Endothelial cell of umbilical vein (primary cell): ENCODE measurements at regions not wholly inside any gene's neighbourhood (a gene's known extent, or its start where the extent isn't known, plus 50 kb on each side); places are given as distances from the start of the nearest gene placed in this dataset.

Source experiments
- BruUV-seq: library from RNA; stranded (reverse); fragments of 400-500 nt; replicated peaks from 2 replicates; lab custom pipeline; 2021; lab: Mats Ljungman, UMichigan
- CTCF ChIA-PET: fragments of 300-600, 350-600 bp; sonication (Branson Sonifier 250); formaldehyde crosslinking; loops from one replicate; lab custom pipeline; 2021; ENCODE audit warnings: antibody characterized with exemption, inconsistent platforms; lab: Charles Lee
- POLR2A ChIA-PET: fragments of 300-600, 350-600 bp; sonication (Branson Sonifier 250); formaldehyde crosslinking; loops from one replicate; lab custom pipeline; 2021; ENCODE audit warnings: antibody characterized with exemption, inconsistent platforms; lab: Charles Lee
- DNase-seq: peaks from one replicate; pipeline ENCODE4 v3.0.0-alpha.2; 2011; ENCODE audit warnings: low read depth, low spot score
- FAIRE-seq: peaks from 2 replicates; lab custom pipeline; 2011; peaks lifted over from hg19 to GRCh38; lab: Jason Lieb, UNC
- H2AFZ ChIP-seq: 2 replicates; pipeline ENCODE4 v1.6.0; 2012; ENCODE audit warnings: low read depth, low read length, control low read depth, inconsistent platforms
- H3K27ac ChIP-seq: 2 replicates; pipeline ENCODE4 v1.5.1; 2011; ENCODE audit warnings: low read depth, mild to moderate bottlenecking, control low read depth, low read length, moderate library complexity; ENCODE audit not compliant: insufficient read depth
- H3K27me3 ChIP-seq, 2 experiments: 2 replicates each; pipeline versions ENCODE4 v1.6.0 to v1.6.1; 2011; ENCODE audit warnings: low read length in 2 of 2, mixed read lengths in 1 of 2; ENCODE audit not compliant: control insufficient read depth in 2 of 2, insufficient read depth in 2 of 2
- H3K36me3 ChIP-seq, 2 experiments: 2 replicates in 1 of 2; 3 replicates in 1 of 2; pipeline ENCODE4 v1.5.1; 2011; ENCODE audit warnings: low read length in 2 of 2, mild to moderate bottlenecking in 1 of 2, moderate library complexity in 1 of 2; ENCODE audit not compliant: control insufficient read depth in 2 of 2, insufficient read depth in 2 of 2; ENCODE audit errors: extremely low read depth in 1 of 2
- H3K4me1 ChIP-seq: 3 replicates; pipeline ENCODE4 v1.5.1; 2011; ENCODE audit warnings: mild to moderate bottlenecking, low read length; ENCODE audit not compliant: control insufficient read depth, insufficient read depth; ENCODE audit errors: extremely low read depth
- H3K4me2 ChIP-seq: 2 replicates; pipeline ENCODE4 v1.6.1; 2011; ENCODE audit warnings: low read length, control low read depth, mixed read lengths; ENCODE audit not compliant: insufficient read depth
- H3K4me3 ChIP-seq, 3 experiments: fragments of 200-600 bp in 1 of 3; sonication (generic), shearing (Covaris generic) in 1 of 3; replicated peaks in 1 of 3; 2 replicates each; pipeline ENCODE4 v1.5.1; 2011 to 2016; ENCODE audit warnings: control low read depth in 3 of 3, low read length in 3 of 3, mild to moderate bottlenecking in 2 of 3, inconsistent platforms in 1 of 3, low read depth in 1 of 3, moderate library complexity in 1 of 3; ENCODE audit not compliant: insufficient read depth in 1 of 3
- H3K79me2 ChIP-seq: 2 replicates; pipeline ENCODE4 v1.6.0; 2012; ENCODE audit warnings: low read length, inconsistent platforms; ENCODE audit not compliant: control insufficient read depth, insufficient read depth
- H3K9ac ChIP-seq: replicated peaks from 2 replicates; pipeline ENCODE3; 2011; ENCODE audit warnings: low read length, control low read depth; ENCODE audit not compliant: insufficient read depth; ENCODE audit errors: extremely low read depth
- H3K9me1 ChIP-seq: replicated peaks from 3 replicates; pipeline ENCODE4 v1.6.0; 2011; ENCODE audit warnings: mild to moderate bottlenecking, low read length; ENCODE audit not compliant: control insufficient read depth, insufficient read depth; ENCODE audit errors: extremely low read depth
- H3K9me3 ChIP-seq: replicated peaks from 2 replicates; pipeline ENCODE4 v1.5.1; 2012; ENCODE audit warnings: low read length, inconsistent platforms; ENCODE audit not compliant: control insufficient read depth, insufficient read depth
- H4K20me1 ChIP-seq: replicated peaks from 2 replicates; pipeline ENCODE3; 2011; ENCODE audit warnings: mild to moderate bottlenecking, low read length; ENCODE audit not compliant: control insufficient read depth, insufficient read depth; ENCODE audit errors: extremely low read depth
- EZH2 ChIP-seq: IDR thresholded peaks from 2 replicates; pipeline ENCODE4 v1.6.1; 2012; ENCODE audit warnings: borderline replicate concordance, low read depth, mild to moderate bottlenecking, moderate library complexity, low read length, inconsistent platforms; ENCODE audit not compliant: severe bottlenecking
- FOS ChIP-seq: IDR thresholded peaks from 2 replicates; pipeline ENCODE4 v1.6.1; 2011; ENCODE audit warnings: mild to moderate bottlenecking, low read length, moderate library complexity, borderline replicate concordance; ENCODE audit not compliant: insufficient read depth
- GATA2 ChIP-seq: IDR thresholded peaks from 2 replicates; pipeline ENCODE4 v1.7.0; 2011; ENCODE audit warnings: low read depth, mild to moderate bottlenecking, moderate library complexity, mixed read lengths, low read length; ENCODE audit not compliant: insufficient read length, insufficient read depth
- JUN ChIP-seq: IDR thresholded peaks from 2 replicates; pipeline ENCODE4 v1.6.1; 2011; ENCODE audit warnings: borderline replicate concordance, low read depth; ENCODE audit not compliant: insufficient read length, insufficient read depth
- MYC ChIP-seq: IDR thresholded peaks from one replicate; pipeline ENCODE4 v1.6.1; 2011; ENCODE audit warnings: mild to moderate bottlenecking, low read depth, low read length
- POLR2A ChIP-seq: IDR thresholded peaks from 2 replicates; pipeline ENCODE4 v1.6.1; 2012; ENCODE audit warnings: low read depth, mild to moderate bottlenecking, control low read depth, low read length
- POLR2AphosphoS5 ChIP-seq: IDR thresholded peaks from 2 replicates; pipeline ENCODE4 v1.6.1; 2012; ENCODE audit warnings: low read depth, mild to moderate bottlenecking, control low read depth, low read length, moderate library complexity; ENCODE audit not compliant: insufficient read depth
- dilution Hi-C: fragments of 300-500 bp; cut with MboI; formaldehyde crosslinking; loops from one replicate; pipeline ENCODE4 v1.15.0; 2019; ENCODE audit warnings: low sequenced_read_pairs; ENCODE audit not compliant: extremely low pct_ligation_motif_present
- intact Hi-C: fragments of 100-400 bp; cut with micrococcal nuclease; formaldehyde crosslinking; loops from one replicate; pipeline ENCODE4 v1.10.0; 2022
- TF ChIP-seq, protein P1 (sequence below), 2 donors: IDR thresholded peaks; 1 replicate in 1 of 2; 2 replicates in 1 of 2; pipeline ENCODE4 v1.5.1; 2011; ENCODE audit warnings: low read length in 2 of 2, mild to moderate bottlenecking in 2 of 2, moderate library complexity in 2 of 2, control low read depth in 1 of 2, inconsistent platforms in 1 of 2, low read depth in 1 of 2; ENCODE audit not compliant: insufficient read depth in 1 of 2; ENCODE audit errors: extremely low read depth in 1 of 2
- TF ChIP-seq, protein P2 (sequence below): IDR thresholded peaks from 2 replicates; pipeline ENCODE4 v1.6.1; 2011; ENCODE audit not compliant: insufficient read depth, insufficient read length

GRCh38 chr11:27194976-27195375 is 154.4 kb downstream of the BBOX1 start:
- H3K27ac ChIP-seq = no peak overlapping the region
- no peak overlapping the region for H3K4me3 ChIP-seq
- ChIA-PET CTCF (interaction anchor here (1.5 to 2.0 kb wide), 2 partner anchors 101 to 290 kb away, joined by 9 read pairs; no protein-coding TSS in a partner anchor), POLR2A (no interaction called here)
- intact Hi-C loops = no loop called here
- H3K9ac ChIP-seq = no peak overlapping the region
- H4K20me1 ChIP-seq = no peaks in the 10 kb centered on the region
- TF ChIP-seq MYC (no peak), EZH2 (no peak), POLR2A (no peak), JUN (no peak), GATA2 (no peak), POLR2AphosphoS5 (no peak), FOS (no peak)
- TF ChIP-seq, protein P1, sequence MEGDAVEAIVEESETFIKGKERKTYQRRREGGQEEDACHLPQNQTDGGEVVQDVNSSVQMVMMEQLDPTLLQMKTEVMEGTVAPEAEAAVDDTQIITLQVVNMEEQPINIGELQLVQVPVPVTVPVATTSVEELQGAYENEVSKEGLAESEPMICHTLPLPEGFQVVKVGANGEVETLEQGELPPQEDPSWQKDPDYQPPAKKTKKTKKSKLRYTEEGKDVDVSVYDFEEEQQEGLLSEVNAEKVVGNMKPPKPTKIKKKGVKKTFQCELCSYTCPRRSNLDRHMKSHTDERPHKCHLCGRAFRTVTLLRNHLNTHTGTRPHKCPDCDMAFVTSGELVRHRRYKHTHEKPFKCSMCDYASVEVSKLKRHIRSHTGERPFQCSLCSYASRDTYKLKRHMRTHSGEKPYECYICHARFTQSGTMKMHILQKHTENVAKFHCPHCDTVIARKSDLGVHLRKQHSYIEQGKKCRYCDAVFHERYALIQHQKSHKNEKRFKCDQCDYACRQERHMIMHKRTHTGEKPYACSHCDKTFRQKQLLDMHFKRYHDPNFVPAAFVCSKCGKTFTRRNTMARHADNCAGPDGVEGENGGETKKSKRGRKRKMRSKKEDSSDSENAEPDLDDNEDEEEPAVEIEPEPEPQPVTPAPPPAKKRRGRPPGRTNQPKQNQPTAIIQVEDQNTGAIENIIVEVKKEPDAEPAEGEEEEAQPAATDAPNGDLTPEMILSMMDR (IDR thresholded peaks at IDR 0.05; ENCODE audit: extremely low read depth in 1 of 2, insufficient read depth in 1 of 2, low read depth in 1 of 2, low read length in 2 of 2) = no peak
- TF ChIP-seq, protein P2, sequence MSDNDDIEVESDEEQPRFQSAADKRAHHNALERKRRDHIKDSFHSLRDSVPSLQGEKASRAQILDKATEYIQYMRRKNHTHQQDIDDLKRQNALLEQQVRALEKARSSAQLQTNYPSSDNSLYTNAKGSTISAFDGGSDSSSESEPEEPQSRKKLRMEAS = no peak
- no peaks in the 10 kb centered on the region for H3K36me3 ChIP-seq
- no peak for FAIRE-seq
- no TSS peak for BruUV-seq
- H3K9me3 ChIP-seq = no peaks in the 10 kb centered on the region
- no peak overlapping the region for H3K4me2 ChIP-seq
- H3K27me3 ChIP-seq = peaks cover 17 to 49% of the 10 kb centered on the region in 2 experiments
- dilution Hi-C loops = loop anchor here (25.0 kb wide), 1 partner anchor 292 kb away; no protein-coding TSS in a partner anchor
- no peak for DNase-seq
- H3K79me2 ChIP-seq = no peaks in the 10 kb centered on the region
- no peaks in the 10 kb centered on the region for H3K9me1 ChIP-seq
- no peaks in the 10 kb centered on the region for H3K4me1 ChIP-seq
- H2AFZ ChIP-seq = no peak overlapping the region
